ENCODE measurements at regions not wholly inside any gene's neighbourhood (a gene's known extent, or its start where the extent isn't known, plus 50 kb on each side); places are given as distances from the start of the nearest gene placed in this dataset.

GRCh38 chr2:187003611-187004010, 154.6 kb upstream of the ZSWIM2 start:
- Histone ChIP-seq H3K9me3 (ENCODE audit: insufficient read depth, low read depth, low read length) (no peaks in the 10 kb centered on the region), H3K27me3 (ENCODE audit: insufficient read depth, low read length) (no peaks in the 10 kb centered on the region), H3K4me2 (ENCODE audit: low read length) (peak overlapping the region; percentile 9), H4K20me1 (ENCODE audit: insufficient read depth, low read length) (no peaks in the 10 kb centered on the region), H3K4me3 (ENCODE audit: insufficient read depth, low read depth, low read length) (peak overlapping the region; percentile 22), H3K9ac (ENCODE audit: low read length) (peak overlapping the region; percentile 30), H3K79me2 (ENCODE audit: insufficient read depth, low read length) (no peaks in the 10 kb centered on the region), H3K36me3 (ENCODE audit: insufficient read depth, low read length) (no peaks in the 10 kb centered on the region), H2AFZ (ENCODE audit: low read depth, low read length) (no peak overlapping the region), H3K4me1 (ENCODE audit: insufficient read depth, low read length) (no peaks in the 10 kb centered on the region), H3K27ac (ENCODE audit: low read depth, low read length) (no peak overlapping the region)
- H3K36me3 Mint-ChIP-seq (ENCODE audit: low read depth, unreplicated experiment), result no peaks in the 10 kb centered on the region
- H3K27me3 Mint-ChIP-seq (ENCODE audit: low read depth, unreplicated experiment), result no peaks in the 10 kb centered on the region
- FAIRE-seq (no peak), DNase-seq (ENCODE audit: low read depth) (no peak)
- no peak for TF ChIP-seq EZH2 (IDR thresholded peaks at IDR 0.05; ENCODE audit: insufficient read depth, low read length)
- TF ChIP-seq, protein P1, sequence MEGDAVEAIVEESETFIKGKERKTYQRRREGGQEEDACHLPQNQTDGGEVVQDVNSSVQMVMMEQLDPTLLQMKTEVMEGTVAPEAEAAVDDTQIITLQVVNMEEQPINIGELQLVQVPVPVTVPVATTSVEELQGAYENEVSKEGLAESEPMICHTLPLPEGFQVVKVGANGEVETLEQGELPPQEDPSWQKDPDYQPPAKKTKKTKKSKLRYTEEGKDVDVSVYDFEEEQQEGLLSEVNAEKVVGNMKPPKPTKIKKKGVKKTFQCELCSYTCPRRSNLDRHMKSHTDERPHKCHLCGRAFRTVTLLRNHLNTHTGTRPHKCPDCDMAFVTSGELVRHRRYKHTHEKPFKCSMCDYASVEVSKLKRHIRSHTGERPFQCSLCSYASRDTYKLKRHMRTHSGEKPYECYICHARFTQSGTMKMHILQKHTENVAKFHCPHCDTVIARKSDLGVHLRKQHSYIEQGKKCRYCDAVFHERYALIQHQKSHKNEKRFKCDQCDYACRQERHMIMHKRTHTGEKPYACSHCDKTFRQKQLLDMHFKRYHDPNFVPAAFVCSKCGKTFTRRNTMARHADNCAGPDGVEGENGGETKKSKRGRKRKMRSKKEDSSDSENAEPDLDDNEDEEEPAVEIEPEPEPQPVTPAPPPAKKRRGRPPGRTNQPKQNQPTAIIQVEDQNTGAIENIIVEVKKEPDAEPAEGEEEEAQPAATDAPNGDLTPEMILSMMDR (IDR thresholded peaks at IDR 0.05; ENCODE audit: insufficient read depth, low read depth, low read length), result no peak
- H3K4me1 Mint-ChIP-seq (ENCODE audit: low read depth, unreplicated experiment), result no peaks in the 10 kb centered on the region
- no peak overlapping the region for H3K27ac Mint-ChIP-seq (ENCODE audit: unreplicated experiment)
- H3K4me3 Mint-ChIP-seq (ENCODE audit: unreplicated experiment), result no peak overlapping the region
- peaks cover 1% of the 10 kb centered on the region for H3K9me3 Mint-ChIP-seq (ENCODE audit: unreplicated experiment)

- Histone ChIP-seq H3K4me3 (ENCODE audit: insufficient read depth, low read depth, low read length) (peak overlapping the region; percentile 22), H3K9ac (ENCODE audit: low read length) (peak overlapping the region; percentile 30), H3K79me2 (ENCODE audit: insufficient read depth, low read length) (no peaks in the 10 kb centered on the region), H3K4me1 (ENCODE audit: insufficient read depth, low read length) (no peaks in the 10 kb centered on the region), H3K36me3 (ENCODE audit: insufficient read depth, low read length) (no peaks in the 10 kb centered on the region), H3K27me3 (ENCODE audit: insufficient read depth, low read length) (no peaks in the 10 kb centered on the region), H3K9me3 (ENCODE audit: insufficient read depth, low read depth, low read length) (no peaks in the 10 kb centered on the region), H3K4me2 (ENCODE audit: low read length) (peak overlapping the region; percentile 9), H3K27ac (ENCODE audit: low read depth, low read length) (no peak overlapping the region), H2AFZ (ENCODE audit: low read depth, low read length) (no peak overlapping the region), H4K20me1 (ENCODE audit: insufficient read depth, low read length) (no peaks in the 10 kb centered on the region)
- H3K27ac Mint-ChIP-seq (ENCODE audit: unreplicated experiment), result no peak overlapping the region
- H3K27me3 Mint-ChIP-seq (ENCODE audit: low read depth, unreplicated experiment), result no peaks in the 10 kb centered on the region
- peaks cover 1% of the 10 kb centered on the region for H3K9me3 Mint-ChIP-seq (ENCODE audit: unreplicated experiment)
- FAIRE-seq, result no peak
- no peaks in the 10 kb centered on the region for H3K4me1 Mint-ChIP-seq (ENCODE audit: low read depth, unreplicated experiment)
- DNase-seq (ENCODE audit: low read depth), result no peak
- TF ChIP-seq, protein P1 (IDR thresholded peaks at IDR 0.05; ENCODE audit: insufficient read depth, low read depth, low read length), result no peak
- no peak for TF ChIP-seq EZH2 (IDR thresholded peaks at IDR 0.05; ENCODE audit: insufficient read depth, low read length)
- H3K36me3 Mint-ChIP-seq (ENCODE audit: low read depth, unreplicated experiment), result no peaks in the 10 kb centered on the region
- H3K4me3 Mint-ChIP-seq (ENCODE audit: unreplicated experiment), result no peak overlapping the region
Observed at GRCh38 chr2:187003038-187003554, 154.1 kb upstream of the ZSWIM2 start.

DNA sequence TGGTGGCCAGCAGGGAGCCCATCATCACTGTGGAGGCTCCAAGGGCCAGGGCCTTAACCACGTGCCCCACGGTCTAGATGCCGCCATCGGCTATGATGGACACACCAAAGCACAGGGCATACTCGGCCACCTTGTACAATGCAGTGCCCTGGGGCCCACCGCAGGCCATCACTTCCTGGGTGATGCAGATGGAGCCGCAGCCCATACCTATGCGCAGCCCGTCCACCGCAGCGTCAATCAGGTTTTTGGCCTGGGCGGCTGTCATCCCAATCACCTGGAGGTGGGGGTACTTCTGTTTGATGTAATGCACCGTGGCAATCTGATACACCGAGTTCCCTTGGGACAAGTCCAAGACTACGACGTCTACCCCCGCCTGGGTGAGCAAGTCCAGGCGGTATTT, 153.3 kb upstream of the ZSWIM2 start:
- DNase-seq (ENCODE audit: low read depth), result no peak
- Mint-ChIP-seq H3K27me3 (ENCODE audit: low read depth, unreplicated experiment) (no peaks in the 10 kb centered on the region), H3K27ac (ENCODE audit: unreplicated experiment) (no peak overlapping the region), H3K4me1 (ENCODE audit: low read depth, unreplicated experiment) (no peaks in the 10 kb centered on the region), H3K9me3 (ENCODE audit: unreplicated experiment) (peaks cover 1% of the 10 kb centered on the region), H3K36me3 (ENCODE audit: low read depth, unreplicated experiment) (no peaks in the 10 kb centered on the region), H3K4me3 (ENCODE audit: unreplicated experiment) (no peak overlapping the region)
- no peak overlapping the region for H3K27ac ChIP-seq (ENCODE audit: low read depth, low read length)
- FAIRE-seq, result no peak
- no peaks in the 10 kb centered on the region for H3K36me3 ChIP-seq (ENCODE audit: insufficient read depth, low read length)
- H2AFZ ChIP-seq (ENCODE audit: low read depth, low read length), result no peak overlapping the region
- no peaks in the 10 kb centered on the region for H3K79me2 ChIP-seq (ENCODE audit: insufficient read depth, low read length)
- no peak overlapping the region for H3K4me3 ChIP-seq (ENCODE audit: insufficient read depth, low read depth, low read length)
- H3K4me2 ChIP-seq (ENCODE audit: low read length), result no peak overlapping the region
- H3K27me3 ChIP-seq (ENCODE audit: insufficient read depth, low read length), result no peaks in the 10 kb centered on the region
- H3K4me1 ChIP-seq (ENCODE audit: insufficient read depth, low read length), result no peaks in the 10 kb centered on the region
- no peaks in the 10 kb centered on the region for H4K20me1 ChIP-seq (ENCODE audit: insufficient read depth, low read length)
- TF ChIP-seq, protein P1 (IDR thresholded peaks at IDR 0.05; ENCODE audit: insufficient read depth, low read depth, low read length), result no peak
- TF ChIP-seq EZH2 (IDR thresholded peaks at IDR 0.05; ENCODE audit: insufficient read depth, low read length), result no peak
- no peaks in the 10 kb centered on the region for H3K9me3 ChIP-seq (ENCODE audit: insufficient read depth, low read depth, low read length)
- H3K9ac ChIP-seq (ENCODE audit: low read length), result no peak overlapping the region
